ENCODE measurements at regions not wholly inside any gene's neighbourhood (a gene's known extent, or its start where the extent isn't known, plus 50 kb on each side); places are given as distances from the start of the nearest gene placed in this dataset.
"Not testable (repeated sequence)": the region's sequence is repeated elsewhere in the genome, so short reads cannot be mapped to it uniquely, and the experiment has no call there.

- H3K4me3 ChIP-seq (ENCODE audit: low read length in 2 of 2); H3K36me3 ChIP-seq (ENCODE audit: control insufficient read depth in 2 of 2, insufficient read depth in 2 of 2, low read length in 1 of 2); H3K27ac ChIP-seq (ENCODE audit: low read depth in 1 of 2, low read length in 1 of 2); DNase-seq (ENCODE audit: low read depth in 6 of 9, low spot score in 9 of 9); H3K27me3 ChIP-seq (ENCODE audit: control insufficient read depth in 2 of 2, insufficient read depth in 1 of 2, low read length in 1 of 2); H3K9me3 ChIP-seq (ENCODE audit: control insufficient read depth in 2 of 2, insufficient read depth in 1 of 2, low read length in 1 of 2): not testable (repeated sequence)
- 82% methylated on average over 7 of the region's 8 CpGs for WGBS
- peaks cover 0 to 12% of the 10 kb centered on the region in 2 donors for H3K4me1 ChIP-seq (ENCODE audit: control insufficient read depth in 2 of 2, insufficient read depth in 2 of 2, low read length in 2 of 2)
Observed at GRCh38 chr2:111429353-111429752, 308.6 kb downstream of the BCL2L11 start.

- not testable (repeated sequence) for H3K27ac ChIP-seq (ENCODE audit: low read depth in 1 of 2, low read length in 1 of 2); DNase-seq (ENCODE audit: low read depth in 6 of 9, low spot score in 9 of 9); H3K4me1 ChIP-seq (ENCODE audit: control insufficient read depth in 2 of 2, insufficient read depth in 2 of 2, low read length in 2 of 2); H3K27me3 ChIP-seq (ENCODE audit: control insufficient read depth in 2 of 2, insufficient read depth in 1 of 2, low read length in 1 of 2); H3K36me3 ChIP-seq (ENCODE audit: control insufficient read depth in 2 of 2, insufficient read depth in 2 of 2, low read length in 1 of 2); H3K9me3 ChIP-seq (ENCODE audit: control insufficient read depth in 2 of 2, insufficient read depth in 1 of 2, low read length in 1 of 2); H3K4me3 ChIP-seq (ENCODE audit: low read length in 2 of 2)
- 94% methylated on average over 6 of the region's 9 CpGs for WGBS
Observed at GRCh38 chr2:111430817-111431661, 310.3 kb downstream of the BCL2L11 start.

- DNase-seq (ENCODE audit: low read depth in 6 of 9, low spot score in 9 of 9), result peak in 4 of 9 donors; percentile 4 to 47 (median 18)
- H3K27ac ChIP-seq (ENCODE audit: low read depth in 1 of 2, low read length in 1 of 2); H3K4me1 ChIP-seq (ENCODE audit: control insufficient read depth in 2 of 2, insufficient read depth in 2 of 2, low read length in 2 of 2); H3K27me3 ChIP-seq (ENCODE audit: control insufficient read depth in 2 of 2, insufficient read depth in 1 of 2, low read length in 1 of 2); H3K9me3 ChIP-seq (ENCODE audit: control insufficient read depth in 2 of 2, insufficient read depth in 1 of 2, low read length in 1 of 2); H3K4me3 ChIP-seq (ENCODE audit: low read length in 2 of 2); H3K36me3 ChIP-seq (ENCODE audit: control insufficient read depth in 2 of 2, insufficient read depth in 2 of 2, low read length in 1 of 2): not testable (repeated sequence)
- WGBS, result 17% methylated on average over 3 of the region's 3 CpGs
Observed at GRCh38 chr2:111432423-111432822, 311.7 kb downstream of the BCL2L11 start.

- not testable (repeated sequence) for H3K9me3 ChIP-seq (ENCODE audit: control insufficient read depth in 2 of 2, insufficient read depth in 1 of 2, low read length in 1 of 2); H3K4me3 ChIP-seq (ENCODE audit: low read length in 2 of 2); DNase-seq (ENCODE audit: low read depth in 6 of 9, low spot score in 9 of 9); H3K4me1 ChIP-seq (ENCODE audit: control insufficient read depth in 2 of 2, insufficient read depth in 2 of 2, low read length in 2 of 2); H3K36me3 ChIP-seq (ENCODE audit: control insufficient read depth in 2 of 2, insufficient read depth in 2 of 2, low read length in 1 of 2); H3K27ac ChIP-seq (ENCODE audit: low read depth in 1 of 2, low read length in 1 of 2); H3K27me3 ChIP-seq (ENCODE audit: control insufficient read depth in 2 of 2, insufficient read depth in 1 of 2, low read length in 1 of 2)
- 95% methylated on average over 3 of the region's 9 CpGs for WGBS
Observed at GRCh38 chr2:111432916-111433499, 312.3 kb downstream of the BCL2L11 start.

- H3K4me3 ChIP-seq (ENCODE audit: low read length in 2 of 2); DNase-seq (ENCODE audit: low read depth in 6 of 9, low spot score in 9 of 9); H3K4me1 ChIP-seq (ENCODE audit: control insufficient read depth in 2 of 2, insufficient read depth in 2 of 2, low read length in 2 of 2); H3K27me3 ChIP-seq (ENCODE audit: control insufficient read depth in 2 of 2, insufficient read depth in 1 of 2, low read length in 1 of 2); H3K9me3 ChIP-seq (ENCODE audit: control insufficient read depth in 2 of 2, insufficient read depth in 1 of 2, low read length in 1 of 2); H3K36me3 ChIP-seq (ENCODE audit: control insufficient read depth in 2 of 2, insufficient read depth in 2 of 2, low read length in 1 of 2); H3K27ac ChIP-seq (ENCODE audit: low read depth in 1 of 2, low read length in 1 of 2): not testable (repeated sequence)
- WGBS, result 93% methylated on average over 5 of the region's 5 CpGs
Observed at GRCh38 chr2:111433892-111434607, 313.3 kb downstream of the BCL2L11 start.

GRCh38 chr2:111434608-111434939 lies 313.9 kb downstream of the BCL2L11 start:
- not testable (repeated sequence) for H3K4me1 ChIP-seq (ENCODE audit: control insufficient read depth in 2 of 2, insufficient read depth in 2 of 2, low read length in 2 of 2); DNase-seq (ENCODE audit: low read depth in 6 of 9, low spot score in 9 of 9); H3K9me3 ChIP-seq (ENCODE audit: control insufficient read depth in 2 of 2, insufficient read depth in 1 of 2, low read length in 1 of 2); H3K27me3 ChIP-seq (ENCODE audit: control insufficient read depth in 2 of 2, insufficient read depth in 1 of 2, low read length in 1 of 2); H3K4me3 ChIP-seq (ENCODE audit: low read length in 2 of 2); H3K27ac ChIP-seq (ENCODE audit: low read depth in 1 of 2, low read length in 1 of 2); H3K36me3 ChIP-seq (ENCODE audit: control insufficient read depth in 2 of 2, insufficient read depth in 2 of 2, low read length in 1 of 2)
- WGBS, result 92% methylated on average over 3 of the region's 4 CpGs

GRCh38 chr2:111435553-111436310 lies 315.0 kb downstream of the BCL2L11 start:
- not testable (repeated sequence) for H3K4me1 ChIP-seq (ENCODE audit: control insufficient read depth in 2 of 2, insufficient read depth in 2 of 2, low read length in 2 of 2); H3K9me3 ChIP-seq (ENCODE audit: control insufficient read depth in 2 of 2, insufficient read depth in 1 of 2, low read length in 1 of 2); H3K36me3 ChIP-seq (ENCODE audit: control insufficient read depth in 2 of 2, insufficient read depth in 2 of 2, low read length in 1 of 2); H3K4me3 ChIP-seq (ENCODE audit: low read length in 2 of 2); H3K27me3 ChIP-seq (ENCODE audit: control insufficient read depth in 2 of 2, insufficient read depth in 1 of 2, low read length in 1 of 2); DNase-seq (ENCODE audit: low read depth in 6 of 9, low spot score in 9 of 9)
- peak overlapping the region in 1 of 2 donors; percentile 31 for H3K27ac ChIP-seq (ENCODE audit: low read depth in 1 of 2, low read length in 1 of 2)
- 49% methylated on average over 4 of the region's 11 CpGs for WGBS

- DNase-seq (ENCODE audit: low read depth in 6 of 9, low spot score in 9 of 9); H3K4me3 ChIP-seq (ENCODE audit: low read length in 2 of 2); H3K27ac ChIP-seq (ENCODE audit: low read depth in 1 of 2, low read length in 1 of 2); H3K9me3 ChIP-seq (ENCODE audit: control insufficient read depth in 2 of 2, insufficient read depth in 1 of 2, low read length in 1 of 2); H3K27me3 ChIP-seq (ENCODE audit: control insufficient read depth in 2 of 2, insufficient read depth in 1 of 2, low read length in 1 of 2); H3K36me3 ChIP-seq (ENCODE audit: control insufficient read depth in 2 of 2, insufficient read depth in 2 of 2, low read length in 1 of 2); H3K4me1 ChIP-seq (ENCODE audit: control insufficient read depth in 2 of 2, insufficient read depth in 2 of 2, low read length in 2 of 2): not testable (repeated sequence)
- 85% methylated on average over 2 of the region's 5 CpGs for WGBS
Observed at GRCh38 chr2:111436411-111436810, 315.7 kb downstream of the BCL2L11 start.

All from thymus (tissue), 11 donors.